Transverse colon (tissue), 3 donors: ENCODE measurements at regions not wholly inside any gene's neighbourhood (a gene's known extent, or its start where the extent isn't known, plus 50 kb on each side); places are given as distances from the start of the nearest gene placed in this dataset.

Experiments used
- POLR2A ChIP-seq: fragments of 450-650 bp; IDR thresholded peaks from one replicate; pipeline ENCODE4 v1.6.1; 2016; ENCODE audit warnings: antibody characterized with exemption, mild to moderate bottlenecking, moderate library complexity
- POLR2AphosphoS5 ChIP-seq, 3 donors: sonication (generic); formaldehyde crosslinking; IDR thresholded peaks; one replicate each; pipeline ENCODE4 v1.6.1; 2016; ENCODE audit warnings: antibody characterized with exemption in 3 of 3

GRCh38 chr2:198448789-198449188, 644.4 kb downstream of the PLCL1 start:
- TF ChIP-seq POLR2A (no peak), POLR2AphosphoS5 (IDR thresholded peaks at IDR 0.05) (no peak)
